WTC11 (cell line): ENCODE measurements at regions not wholly inside any gene's neighbourhood (a gene's known extent, or its start where the extent isn't known, plus 50 kb on each side); places are given as distances from the start of the nearest gene placed in this dataset.

Experiments
- NR3C1 ChIP-seq: sonication (generic); formaldehyde crosslinking; conservative IDR thresholded peaks from 2 replicates; pipeline ENCODE4 v1.8.1; 2023; ENCODE audit warnings: low read depth, mild to moderate bottlenecking, missing genetic modification reagents
- SMAD4 ChIP-seq: sonication (generic); formaldehyde crosslinking; IDR thresholded peaks from 2 replicates; pipeline ENCODE4 v1.8.0; 2022; ENCODE audit warnings: mild to moderate bottlenecking, missing genetic modification reagents
- ZNF263 ChIP-seq: sonication (generic); formaldehyde crosslinking; IDR thresholded peaks from 2 replicates; pipeline ENCODE4 v1.8.1; 2022; ENCODE audit warnings: low read depth, mild to moderate bottlenecking, moderate library complexity, missing genetic modification reagents
- TF ChIP-seq, protein P1 (sequence below): fragments of 250-450 bp; sonication (Bioruptor Pico); IDR thresholded peaks from 2 replicates; pipeline ENCODE4 v1.8.0; 2021; ENCODE audit warnings: mild to moderate bottlenecking
- TF ChIP-seq, protein P2 (sequence below): fragments of 200-600 bp; IDR thresholded peaks from 2 replicates; pipeline ENCODE4 v1.8.0; 2022; ENCODE audit warnings: antibody characterized with exemption
- TF ChIP-seq, protein P3 (sequence below): sonication (generic); formaldehyde crosslinking; IDR thresholded peaks from 2 replicates; pipeline ENCODE4 v1.8.1; 2023; ENCODE audit warnings: mild to moderate bottlenecking, missing genetic modification reagents, moderate library complexity
- TF ChIP-seq, protein P4 (sequence below): sonication (generic); formaldehyde crosslinking; IDR thresholded peaks from 2 replicates; pipeline ENCODE4 v1.8.1; 2023; ENCODE audit warnings: mild to moderate bottlenecking, missing genetic modification reagents
- TF ChIP-seq, protein P5 (sequence below): sonication (generic); formaldehyde crosslinking; IDR thresholded peaks from 2 replicates; pipeline ENCODE4 v1.8.1; 2022; ENCODE audit warnings: low read depth, missing genetic modification reagents, borderline replicate concordance

DNA sequence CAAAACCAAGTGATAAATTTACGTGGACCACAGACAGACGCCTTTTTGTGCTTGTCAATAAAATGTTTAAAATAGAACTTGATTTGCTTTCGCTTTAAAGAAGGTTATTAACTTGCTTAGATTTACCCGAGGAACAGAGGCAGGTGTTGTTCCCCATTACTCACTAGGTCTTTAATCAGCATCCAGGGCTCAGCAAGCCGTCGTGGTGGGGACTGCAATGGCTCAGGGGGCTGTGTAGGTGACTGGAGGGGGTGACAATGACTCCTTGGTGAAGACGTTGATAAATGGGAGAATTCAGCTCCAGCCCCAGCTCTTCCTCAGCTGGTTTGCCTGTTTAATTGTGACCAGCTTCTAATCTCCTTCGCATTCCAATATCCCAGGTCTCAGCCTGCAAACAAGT lies 231.4 kb downstream of the TMEM114 start:
- TF ChIP-seq, protein P1, sequence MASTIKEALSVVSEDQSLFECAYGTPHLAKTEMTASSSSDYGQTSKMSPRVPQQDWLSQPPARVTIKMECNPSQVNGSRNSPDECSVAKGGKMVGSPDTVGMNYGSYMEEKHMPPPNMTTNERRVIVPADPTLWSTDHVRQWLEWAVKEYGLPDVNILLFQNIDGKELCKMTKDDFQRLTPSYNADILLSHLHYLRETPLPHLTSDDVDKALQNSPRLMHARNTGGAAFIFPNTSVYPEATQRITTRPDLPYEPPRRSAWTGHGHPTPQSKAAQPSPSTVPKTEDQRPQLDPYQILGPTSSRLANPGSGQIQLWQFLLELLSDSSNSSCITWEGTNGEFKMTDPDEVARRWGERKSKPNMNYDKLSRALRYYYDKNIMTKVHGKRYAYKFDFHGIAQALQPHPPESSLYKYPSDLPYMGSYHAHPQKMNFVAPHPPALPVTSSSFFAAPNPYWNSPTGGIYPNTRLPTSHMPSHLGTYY (CRISPR knock-in tag): no peak
- TF ChIP-seq, protein P2, sequence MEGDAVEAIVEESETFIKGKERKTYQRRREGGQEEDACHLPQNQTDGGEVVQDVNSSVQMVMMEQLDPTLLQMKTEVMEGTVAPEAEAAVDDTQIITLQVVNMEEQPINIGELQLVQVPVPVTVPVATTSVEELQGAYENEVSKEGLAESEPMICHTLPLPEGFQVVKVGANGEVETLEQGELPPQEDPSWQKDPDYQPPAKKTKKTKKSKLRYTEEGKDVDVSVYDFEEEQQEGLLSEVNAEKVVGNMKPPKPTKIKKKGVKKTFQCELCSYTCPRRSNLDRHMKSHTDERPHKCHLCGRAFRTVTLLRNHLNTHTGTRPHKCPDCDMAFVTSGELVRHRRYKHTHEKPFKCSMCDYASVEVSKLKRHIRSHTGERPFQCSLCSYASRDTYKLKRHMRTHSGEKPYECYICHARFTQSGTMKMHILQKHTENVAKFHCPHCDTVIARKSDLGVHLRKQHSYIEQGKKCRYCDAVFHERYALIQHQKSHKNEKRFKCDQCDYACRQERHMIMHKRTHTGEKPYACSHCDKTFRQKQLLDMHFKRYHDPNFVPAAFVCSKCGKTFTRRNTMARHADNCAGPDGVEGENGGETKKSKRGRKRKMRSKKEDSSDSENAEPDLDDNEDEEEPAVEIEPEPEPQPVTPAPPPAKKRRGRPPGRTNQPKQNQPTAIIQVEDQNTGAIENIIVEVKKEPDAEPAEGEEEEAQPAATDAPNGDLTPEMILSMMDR: no peak
- TF ChIP-seq SMAD4 (no peak), ZNF263 (no peak), NR3C1 (CRISPR knock-in tag) (no peak)
- TF ChIP-seq, protein P3, sequence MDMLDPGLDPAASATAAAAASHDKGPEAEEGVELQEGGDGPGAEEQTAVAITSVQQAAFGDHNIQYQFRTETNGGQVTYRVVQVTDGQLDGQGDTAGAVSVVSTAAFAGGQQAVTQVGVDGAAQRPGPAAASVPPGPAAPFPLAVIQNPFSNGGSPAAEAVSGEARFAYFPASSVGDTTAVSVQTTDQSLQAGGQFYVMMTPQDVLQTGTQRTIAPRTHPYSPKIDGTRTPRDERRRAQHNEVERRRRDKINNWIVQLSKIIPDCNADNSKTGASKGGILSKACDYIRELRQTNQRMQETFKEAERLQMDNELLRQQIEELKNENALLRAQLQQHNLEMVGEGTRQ: no peak
- TF ChIP-seq, protein P4, sequence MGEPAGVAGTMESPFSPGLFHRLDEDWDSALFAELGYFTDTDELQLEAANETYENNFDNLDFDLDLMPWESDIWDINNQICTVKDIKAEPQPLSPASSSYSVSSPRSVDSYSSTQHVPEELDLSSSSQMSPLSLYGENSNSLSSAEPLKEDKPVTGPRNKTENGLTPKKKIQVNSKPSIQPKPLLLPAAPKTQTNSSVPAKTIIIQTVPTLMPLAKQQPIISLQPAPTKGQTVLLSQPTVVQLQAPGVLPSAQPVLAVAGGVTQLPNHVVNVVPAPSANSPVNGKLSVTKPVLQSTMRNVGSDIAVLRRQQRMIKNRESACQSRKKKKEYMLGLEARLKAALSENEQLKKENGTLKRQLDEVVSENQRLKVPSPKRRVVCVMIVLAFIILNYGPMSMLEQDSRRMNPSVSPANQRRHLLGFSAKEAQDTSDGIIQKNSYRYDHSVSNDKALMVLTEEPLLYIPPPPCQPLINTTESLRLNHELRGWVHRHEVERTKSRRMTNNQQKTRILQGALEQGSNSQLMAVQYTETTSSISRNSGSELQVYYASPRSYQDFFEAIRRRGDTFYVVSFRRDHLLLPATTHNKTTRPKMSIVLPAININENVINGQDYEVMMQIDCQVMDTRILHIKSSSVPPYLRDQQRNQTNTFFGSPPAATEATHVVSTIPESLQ (CRISPR knock-in tag): no peak
- TF ChIP-seq, protein P5, sequence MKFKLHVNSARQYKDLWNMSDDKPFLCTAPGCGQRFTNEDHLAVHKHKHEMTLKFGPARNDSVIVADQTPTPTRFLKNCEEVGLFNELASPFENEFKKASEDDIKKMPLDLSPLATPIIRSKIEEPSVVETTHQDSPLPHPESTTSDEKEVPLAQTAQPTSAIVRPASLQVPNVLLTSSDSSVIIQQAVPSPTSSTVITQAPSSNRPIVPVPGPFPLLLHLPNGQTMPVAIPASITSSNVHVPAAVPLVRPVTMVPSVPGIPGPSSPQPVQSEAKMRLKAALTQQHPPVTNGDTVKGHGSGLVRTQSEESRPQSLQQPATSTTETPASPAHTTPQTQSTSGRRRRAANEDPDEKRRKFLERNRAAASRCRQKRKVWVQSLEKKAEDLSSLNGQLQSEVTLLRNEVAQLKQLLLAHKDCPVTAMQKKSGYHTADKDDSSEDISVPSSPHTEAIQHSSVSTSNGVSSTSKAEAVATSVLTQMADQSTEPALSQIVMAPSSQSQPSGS (CRISPR knock-in tag): no peak
